ENCODE measurements at regions not wholly inside any gene's neighbourhood (a gene's known extent, or its start where the extent isn't known, plus 50 kb on each side); places are given as distances from the start of the nearest gene placed in this dataset.

GRCh38 chr4:137998666-137999429, 243.3 kb downstream of the SLC7A11 start:
- no peak for FAIRE-seq
- TF ChIP-seq CTCF (IDR thresholded peaks at IDR 0.05; ENCODE audit: insufficient read depth, low read length, severe bottlenecking), result no peak
- no peak for DNase-seq (ENCODE audit: low read depth)
- no peaks in the 10 kb centered on the region for H3K27me3 ChIP-seq (ENCODE audit: control insufficient read depth, insufficient read depth, low read length)
- no peaks in the 10 kb centered on the region for H3K36me3 ChIP-seq (ENCODE audit: control insufficient read depth, insufficient read depth, low read length)
- H3K4me3 ChIP-seq (ENCODE audit: low read depth, low read length), result no peak overlapping the region

- FAIRE-seq (no peak), DNase-seq (ENCODE audit: low read depth) (peak; percentile 84)
- Histone ChIP-seq H3K4me3 (ENCODE audit: low read depth, low read length) (no peak overlapping the region), H3K36me3 (ENCODE audit: control insufficient read depth, insufficient read depth, low read length) (no peaks in the 10 kb centered on the region), H3K27me3 (ENCODE audit: control insufficient read depth, insufficient read depth, low read length) (no peaks in the 10 kb centered on the region)
- no peak for TF ChIP-seq CTCF (IDR thresholded peaks at IDR 0.05; ENCODE audit: insufficient read depth, low read length, severe bottlenecking)
Observed at GRCh38 chr4:137997496-137997895, 244.7 kb downstream of the SLC7A11 start.

GRCh38 chr4:137994853-137995252, 247.3 kb downstream of the SLC7A11 start:
- FAIRE-seq (peak; percentile 13), DNase-seq (ENCODE audit: low read depth) (no peak)
- no peak overlapping the region for H3K4me3 ChIP-seq (ENCODE audit: low read depth, low read length)
- no peaks in the 10 kb centered on the region for H3K36me3 ChIP-seq (ENCODE audit: control insufficient read depth, insufficient read depth, low read length)
- H3K27me3 ChIP-seq (ENCODE audit: control insufficient read depth, insufficient read depth, low read length), result no peaks in the 10 kb centered on the region
- no peak for TF ChIP-seq CTCF (IDR thresholded peaks at IDR 0.05; ENCODE audit: insufficient read depth, low read length, severe bottlenecking)

- Histone ChIP-seq H3K36me3 (ENCODE audit: control insufficient read depth, insufficient read depth, low read length) (no peaks in the 10 kb centered on the region), H3K4me3 (ENCODE audit: low read depth, low read length) (no peak overlapping the region), H3K27me3 (ENCODE audit: control insufficient read depth, insufficient read depth, low read length) (no peaks in the 10 kb centered on the region)
- DNase-seq (ENCODE audit: low read depth) (peak; percentile 72), FAIRE-seq (no peak)
- TF ChIP-seq CTCF (IDR thresholded peaks at IDR 0.05; ENCODE audit: insufficient read depth, low read length, severe bottlenecking), result no peak
Observed at GRCh38 chr4:137993232-137993631, 248.9 kb downstream of the SLC7A11 start.

GRCh38 chr4:137981277-137981676, 260.9 kb downstream of the SLC7A11 start:
- no peaks in the 10 kb centered on the region for H3K36me3 ChIP-seq (ENCODE audit: control insufficient read depth, insufficient read depth, low read length)
- peak; percentile 55 for DNase-seq (ENCODE audit: low read depth)
- peak; percentile 15 for TF ChIP-seq CTCF (IDR thresholded peaks at IDR 0.05; ENCODE audit: insufficient read depth, low read length, severe bottlenecking)
- no peak overlapping the region for H3K4me3 ChIP-seq (ENCODE audit: low read depth, low read length)
- no peak for FAIRE-seq
- no peaks in the 10 kb centered on the region for H3K27me3 ChIP-seq (ENCODE audit: control insufficient read depth, insufficient read depth, low read length)

- Histone ChIP-seq H3K27me3 (ENCODE audit: control insufficient read depth, insufficient read depth, low read length) (no peaks in the 10 kb centered on the region), H3K4me3 (ENCODE audit: low read depth, low read length) (no peak overlapping the region), H3K36me3 (ENCODE audit: control insufficient read depth, insufficient read depth, low read length) (no peaks in the 10 kb centered on the region)
- FAIRE-seq (no peak), DNase-seq (ENCODE audit: low read depth) (peak; percentile 9)
- TF ChIP-seq CTCF (IDR thresholded peaks at IDR 0.05; ENCODE audit: insufficient read depth, low read length, severe bottlenecking), result no peak
Observed at GRCh38 chr4:137980641-137981040, 261.5 kb downstream of the SLC7A11 start.

Data from bronchial epithelial cell (primary cell).